KMS-11 (cell line): ENCODE measurements at regions not wholly inside any gene's neighbourhood (a gene's known extent, or its start where the extent isn't known, plus 50 kb on each side); places are given as distances from the start of the nearest gene placed in this dataset.

Source experiments
- H2AFZ ChIP-seq: fragments of 200-600 bp; sonication (generic); 2 replicates; pipeline ENCODE4 v1.6.1; 2016; ENCODE audit warnings: antibody characterized with exemption, mixed run types, low read depth
- H3K27ac ChIP-seq: fragments of 200-600 bp; sonication (generic); 2 replicates; pipeline ENCODE4 v1.6.1; 2016; ENCODE audit warnings: mild to moderate bottlenecking, mixed run types
- H3K27me3 ChIP-seq: fragments of 200-600 bp; sonication (generic); 2 replicates; pipeline ENCODE4 v1.6.1; 2017; ENCODE audit warnings: mild to moderate bottlenecking, low read depth, mixed run types, moderate library complexity; ENCODE audit not compliant: insufficient read depth
- H3K36me3 ChIP-seq: fragments of 200-600 bp; sonication (generic); 2 replicates; pipeline ENCODE4 v1.6.1; 2017; ENCODE audit warnings: mild to moderate bottlenecking, mixed run types; ENCODE audit not compliant: insufficient read depth
- H3K4me1 ChIP-seq: fragments of 200-600 bp; sonication (generic); 2 replicates; pipeline ENCODE4 v1.6.1; 2016; ENCODE audit warnings: mild to moderate bottlenecking, low read depth, mixed run types; ENCODE audit not compliant: poor library complexity, severe bottlenecking
- H3K4me2 ChIP-seq: fragments of 200-600 bp; sonication (generic); 2 replicates; pipeline ENCODE4 v1.7.0; 2016; ENCODE audit warnings: mild to moderate bottlenecking, mixed run types
- H3K4me3 ChIP-seq: fragments of 200-600 bp; sonication (generic); IDR thresholded peaks from 2 replicates; pipeline ENCODE4 v1.6.1; 2017; ENCODE audit warnings: low read depth, low read length, mixed read lengths; ENCODE audit not compliant: insufficient read depth
- H3K79me2 ChIP-seq: fragments of 200-600 bp; sonication (generic); 2 replicates; pipeline ENCODE4 v1.6.1; 2016; ENCODE audit warnings: low read depth, mixed run types; ENCODE audit not compliant: insufficient read depth
- H3K9ac ChIP-seq: fragments of 200-600 bp; sonication (generic); 2 replicates; pipeline ENCODE4 v1.6.1; 2016; ENCODE audit warnings: mild to moderate bottlenecking, mixed run types
- H4K20me1 ChIP-seq: fragments of 200-600 bp; sonication (generic); 2 replicates; pipeline ENCODE4 v1.6.1; 2016; ENCODE audit warnings: mild to moderate bottlenecking, mixed run types; ENCODE audit not compliant: insufficient read depth
- CTCF ChIP-seq: fragments of 200-600 bp; sonication (generic); conservative IDR thresholded peaks from 2 replicates; pipeline ENCODE4 v1.6.1; 2017; ENCODE audit warnings: low read depth, mild to moderate bottlenecking, antibody characterized with exemption, low read length, moderate library complexity, mixed read lengths

- Histone ChIP-seq H3K36me3 (no peaks in the 10 kb centered on the region), H2AFZ (no peak overlapping the region), H3K27ac (no peak overlapping the region), H3K4me1 (no peaks in the 10 kb centered on the region), H3K4me2 (no peak overlapping the region), H3K9ac (no peak overlapping the region), H3K4me3 (no peak overlapping the region), H3K79me2 (no peaks in the 10 kb centered on the region), H4K20me1 (no peaks in the 10 kb centered on the region), H3K27me3 (no peaks in the 10 kb centered on the region)
- no peak for TF ChIP-seq CTCF
Measured at GRCh38 chr2:150631236-150631821, 143.9 kb upstream of the RND3 start.

GRCh38 chr2:150630587-150631235 lies 143.2 kb upstream of the RND3 start:
- no peaks in the 10 kb centered on the region for H3K36me3 ChIP-seq
- no peak overlapping the region for H3K27ac ChIP-seq
- H3K4me3 ChIP-seq = no peak overlapping the region
- H3K4me1 ChIP-seq = no peaks in the 10 kb centered on the region
- no peaks in the 10 kb centered on the region for H3K27me3 ChIP-seq
- no peaks in the 10 kb centered on the region for H3K79me2 ChIP-seq
- no peaks in the 10 kb centered on the region for H4K20me1 ChIP-seq
- no peak overlapping the region for H3K4me2 ChIP-seq
- H2AFZ ChIP-seq = no peak overlapping the region
- H3K9ac ChIP-seq = no peak overlapping the region
- TF ChIP-seq CTCF = no peak

GRCh38 chr2:150627526-150627925 lies 140.1 kb upstream of the RND3 start:
- Histone ChIP-seq H2AFZ (no peak overlapping the region), H3K4me3 (no peak overlapping the region), H3K79me2 (no peaks in the 10 kb centered on the region), H4K20me1 (no peaks in the 10 kb centered on the region), H3K36me3 (no peaks in the 10 kb centered on the region), H3K27me3 (no peaks in the 10 kb centered on the region), H3K4me1 (no peaks in the 10 kb centered on the region), H3K4me2 (no peak overlapping the region), H3K9ac (no peak overlapping the region), H3K27ac (no peak overlapping the region)
- TF ChIP-seq CTCF = no peak

GRCh38 chr2:150626934-150627411 lies 139.5 kb upstream of the RND3 start:
- Histone ChIP-seq H2AFZ (no peak overlapping the region), H3K27ac (no peak overlapping the region)

More at GRCh38 chr2:150626934-150627411, 139.5 kb upstream of the RND3 start:
- Histone ChIP-seq H3K9ac (no peak overlapping the region), H3K79me2 (no peaks in the 10 kb centered on the region), H4K20me1 (no peaks in the 10 kb centered on the region), H3K4me3 (no peak overlapping the region), H3K36me3 (no peaks in the 10 kb centered on the region), H3K27me3 (no peaks in the 10 kb centered on the region), H3K4me2 (no peak overlapping the region), H3K4me1 (no peaks in the 10 kb centered on the region)
- TF ChIP-seq CTCF = no peak
